Dedifferentiated amniotic fluid mesenchymal stem cell (primary cell): ENCODE measurements at regions not wholly inside any gene's neighbourhood (a gene's known extent, or its start where the extent isn't known, plus 50 kb on each side); places are given as distances from the start of the nearest gene placed in this dataset.
A peak's percentile ranks its signal among the peaks of the same experiment; 100 is the strongest.

Experiments
- DNase-seq: peaks from one replicate; pipeline ENCODE4 v3.0.0-alpha.2; 2016; ENCODE audit errors: extremely low spot score

GRCh38 chr11:130773244-130773820 is 142.9 kb downstream of the SNX19 start:
- DNase-seq: no peak

DNA sequence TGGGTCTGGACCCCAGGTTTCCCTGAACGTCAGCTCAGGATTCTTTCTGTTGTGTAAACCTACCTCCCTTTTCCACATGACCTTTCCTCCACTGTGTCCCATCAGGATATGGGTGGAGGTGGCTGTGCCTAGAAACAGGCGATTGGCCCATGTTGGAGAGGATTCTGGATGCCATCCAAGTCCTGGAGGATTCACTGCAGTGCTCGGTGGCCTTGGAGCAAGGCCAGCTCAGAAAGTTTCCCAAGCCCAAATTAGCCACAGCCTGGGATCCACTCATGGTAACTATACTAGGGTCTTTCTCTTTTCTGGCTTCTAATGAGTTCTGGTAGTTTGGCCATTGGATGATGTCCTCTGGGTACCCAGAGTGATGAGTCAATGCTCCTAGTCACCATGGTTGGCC is 141.6 kb downstream of the SNX19 start:
- DNase-seq: no peak

GRCh38 chr11:130775306-130776060 is 140.8 kb downstream of the SNX19 start:
- DNase-seq: no peak

- DNase-seq: no peak
These were observed 140.2 kb downstream of the SNX19 start for GRCh38 chr11:130776061-130776419.

DNA sequence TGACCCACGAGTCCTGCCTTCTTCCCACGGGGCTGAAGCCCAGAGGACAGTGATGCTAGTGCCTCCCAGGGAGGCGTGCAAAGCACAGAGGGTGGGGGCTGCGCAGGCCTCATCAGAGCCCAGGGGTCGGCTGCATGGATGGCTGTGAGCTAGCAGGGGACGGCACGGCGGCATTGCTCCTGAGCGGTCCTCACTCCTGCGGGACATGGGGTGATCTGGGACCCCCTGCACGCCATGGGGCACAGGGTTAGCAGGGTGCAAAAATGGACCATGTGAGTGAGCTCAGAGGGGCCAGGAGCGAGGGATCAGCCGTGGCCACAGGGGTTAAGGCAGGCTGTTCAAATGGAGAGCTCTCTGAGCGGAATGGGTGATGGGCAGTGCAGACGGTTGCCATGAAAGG is 138.3 kb downstream of the SNX19 start:
- DNase-seq: no peak

DNA sequence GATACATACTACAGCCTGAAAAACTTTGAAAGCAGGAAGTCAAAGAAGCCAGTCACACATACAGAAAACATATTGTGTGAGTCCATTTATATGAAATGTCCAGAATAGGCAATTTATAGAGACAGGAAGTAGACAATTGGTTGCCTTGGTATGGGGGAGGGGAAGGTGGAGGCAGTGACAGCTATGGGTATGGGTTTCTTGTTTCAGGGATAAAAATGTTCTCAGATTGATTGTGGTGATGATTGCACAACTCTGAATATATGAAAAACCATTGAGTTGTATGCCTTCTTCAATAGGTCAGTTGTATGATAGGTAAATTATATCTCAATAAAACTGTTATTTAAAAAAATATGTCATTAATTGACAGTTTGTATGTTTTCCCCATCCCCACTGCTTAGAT is 137.6 kb downstream of the SNX19 start:
- DNase-seq: no peak

DNA sequence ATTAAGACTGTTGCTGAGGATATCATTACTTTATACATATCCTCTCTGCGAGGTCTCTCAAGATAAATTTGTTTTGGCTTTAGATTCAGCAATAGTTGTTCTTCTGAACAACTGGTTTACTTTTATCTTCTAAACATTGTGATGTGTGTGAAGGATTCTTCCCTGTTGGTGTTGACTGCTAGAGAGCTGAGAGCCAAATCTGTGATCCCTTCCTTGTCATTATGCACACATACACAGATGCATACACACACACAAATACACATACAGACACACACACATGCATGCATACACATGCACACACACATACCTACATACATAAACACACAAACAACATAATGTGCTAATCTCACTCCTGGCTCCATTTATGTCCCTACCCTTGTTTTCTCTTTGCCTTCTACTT is 137.0 kb downstream of the SNX19 start:
- DNase-seq: no peak

- DNase-seq: no peak
These were observed 136.3 kb downstream of the SNX19 start for GRCh38 chr11:130779943-130780342.

GRCh38 chr11:130780437-130780836 is 135.8 kb downstream of the SNX19 start:
- no peak for DNase-seq

DNA sequence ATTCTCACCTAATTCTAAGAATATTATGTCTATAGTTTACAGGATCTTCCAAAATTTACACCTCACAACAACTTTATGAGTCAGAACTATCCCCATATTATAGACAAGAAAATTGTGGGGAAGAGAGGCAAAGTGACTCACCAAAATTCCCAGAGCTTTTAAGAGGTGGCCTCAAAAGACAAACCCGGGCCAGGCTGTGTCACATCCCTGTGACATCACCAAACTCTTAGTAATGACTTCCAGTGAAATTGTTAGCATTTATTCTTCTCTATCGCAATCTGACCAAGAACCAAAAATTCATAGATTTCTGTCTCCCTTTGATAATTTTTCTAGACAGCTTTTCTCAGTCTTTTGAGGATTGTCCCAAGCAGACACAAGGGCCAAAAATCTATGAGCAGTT is 134.3 kb downstream of the SNX19 start:
- peak; percentile 43 for DNase-seq

GRCh38 chr11:130782361-130783222 is 133.7 kb downstream of the SNX19 start:
- peak; percentile 15 for DNase-seq

DNA sequence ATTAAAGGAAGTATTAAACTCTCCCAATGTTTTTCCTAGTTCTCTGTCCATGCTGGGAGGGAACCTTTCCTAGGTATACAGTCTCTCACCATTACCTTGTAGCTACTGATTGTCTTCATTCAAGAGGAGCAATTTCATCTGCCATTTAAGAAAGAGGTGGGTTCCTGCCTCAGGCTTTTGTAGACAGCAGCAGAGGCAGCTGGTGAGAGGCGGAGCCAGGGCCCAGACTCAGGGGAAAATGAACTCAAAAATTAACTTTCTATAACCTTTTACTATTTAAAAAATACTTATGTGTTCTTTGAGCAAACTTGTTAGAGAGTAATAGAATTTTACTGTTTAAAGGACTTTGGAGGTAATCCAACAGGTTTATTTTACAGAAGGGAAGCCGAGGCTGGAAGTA is 133.0 kb downstream of the SNX19 start:
- DNase-seq: no peak

DNA sequence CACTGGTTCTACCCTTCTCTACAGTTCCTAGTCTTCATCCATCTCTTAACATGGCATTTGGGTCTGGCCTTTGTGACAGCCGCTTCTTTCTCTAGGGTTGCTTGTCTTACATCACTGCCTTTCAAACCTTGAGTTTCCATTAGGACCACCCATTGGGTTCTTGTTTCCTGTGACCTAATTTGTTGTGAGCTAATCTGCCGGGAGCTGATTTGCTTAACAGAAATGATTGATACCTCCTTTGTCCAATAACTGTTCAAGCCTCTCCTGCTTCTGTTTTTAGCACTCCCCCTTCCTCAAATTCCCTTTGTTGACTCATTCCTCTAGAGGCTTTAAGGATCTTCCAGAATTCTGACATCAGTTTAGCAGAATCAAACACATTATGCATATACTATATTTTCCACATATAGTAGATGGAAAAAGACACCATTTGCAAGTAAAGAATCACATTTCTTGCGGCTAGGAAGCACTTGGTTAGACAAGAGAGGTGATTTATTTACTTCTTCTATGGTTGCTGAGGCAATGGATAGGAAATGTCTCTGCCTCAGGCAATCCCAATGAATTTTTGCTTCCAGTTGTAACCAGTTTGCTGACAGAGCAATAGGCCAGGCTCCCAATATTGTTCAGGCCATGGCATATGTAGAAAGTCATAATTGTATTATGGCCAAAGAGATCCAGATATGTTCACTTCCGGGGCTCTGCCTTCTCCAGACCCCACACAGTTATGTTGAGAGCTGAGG is 130.7 kb downstream of the SNX19 start:
- DNase-seq: no peak

DNA sequence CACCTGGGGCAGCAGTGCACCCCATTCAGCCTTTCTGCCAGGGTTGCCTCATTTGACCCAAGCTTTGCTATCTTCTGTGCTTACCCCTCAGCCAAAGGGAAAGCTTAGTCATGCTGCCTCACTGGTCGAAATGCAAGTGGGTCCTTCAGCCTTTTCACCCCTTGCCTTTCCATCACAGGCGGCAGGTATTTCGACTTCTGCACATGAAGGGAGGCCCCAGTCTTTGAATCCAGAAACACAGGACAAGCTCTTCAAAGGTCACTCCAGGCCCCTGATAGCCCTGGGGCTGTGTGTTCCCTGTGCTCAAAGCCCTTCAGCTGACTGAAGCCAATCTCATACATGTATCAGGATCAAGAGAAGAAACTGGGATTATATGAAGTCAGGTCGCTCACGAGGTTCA is 129.7 kb downstream of the SNX19 start:
- DNase-seq: no peak

- peak; percentile 71 for DNase-seq
These were observed 129.1 kb downstream of the SNX19 start for GRCh38 chr11:130787092-130787616.

GRCh38 chr11:130787973-130788570 is 128.2 kb downstream of the SNX19 start:
- no peak for DNase-seq

- DNase-seq: no peak
These were observed 127.1 kb downstream of the SNX19 start for GRCh38 chr11:130789056-130789640.

DNA sequence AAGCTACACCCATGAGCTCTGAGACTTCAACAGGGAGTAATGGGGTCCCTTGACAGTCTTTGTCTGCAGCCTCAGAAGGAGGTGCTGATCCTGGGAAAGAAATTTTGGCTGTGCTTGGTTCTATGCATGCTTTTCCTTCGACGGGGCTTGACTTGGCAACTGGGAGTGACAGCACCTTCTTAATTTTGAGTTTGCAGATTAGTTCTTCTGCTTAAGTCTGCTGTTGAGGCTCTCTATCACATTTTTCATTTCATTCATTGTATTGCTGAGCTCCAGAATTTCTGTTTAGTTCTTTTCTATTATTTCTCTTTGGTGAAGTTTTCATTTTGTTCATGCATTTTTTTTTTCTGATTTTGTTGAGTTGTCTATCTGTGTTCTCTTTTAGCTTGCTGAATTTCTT is 125.6 kb downstream of the SNX19 start:
- no peak for DNase-seq

- DNase-seq: no peak
These were observed 123.5 kb downstream of the SNX19 start for GRCh38 chr11:130792772-130793171.

- no peak for DNase-seq
These were observed 119.5 kb downstream of the SNX19 start for GRCh38 chr11:130796828-130797227.

DNA sequence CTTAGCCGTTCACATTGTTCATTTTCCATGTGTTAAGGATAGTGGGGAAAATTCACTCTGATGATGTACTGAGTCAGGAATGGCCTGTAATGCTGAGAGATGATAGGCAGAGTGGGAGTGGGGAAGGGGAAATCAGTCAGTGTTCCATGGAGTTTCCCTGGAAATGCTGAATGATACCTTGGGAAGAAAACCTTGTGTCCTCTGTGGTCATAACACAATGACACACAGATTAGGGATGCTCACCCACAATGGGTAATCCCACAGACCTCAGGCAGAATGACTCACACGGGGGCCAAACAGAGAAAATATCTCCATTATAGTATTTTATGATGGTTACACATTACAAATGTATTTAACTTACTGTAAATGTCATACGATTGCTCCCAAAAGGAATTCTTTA is 118.0 kb downstream of the SNX19 start:
- peak; percentile 55 for DNase-seq
